Erythroblast (primary cell): ENCODE measurements at regions not wholly inside any gene's neighbourhood (a gene's known extent, or its start where the extent isn't known, plus 50 kb on each side); places are given as distances from the start of the nearest gene placed in this dataset.

Experiments
- GATA1 ChIP-seq: IDR thresholded peaks from 2 replicates; pipeline ENCODE4 v1.6.1; 2011; ENCODE audit warnings: low read depth, mild to moderate bottlenecking, control low read depth, low read length, moderate library complexity
- POLR2A ChIP-seq: IDR thresholded peaks from 2 replicates; pipeline ENCODE4 v1.6.1; 2011; ENCODE audit warnings: mild to moderate bottlenecking, low read length

GRCh38 chr4:81647388-81647787 lies 175.7 kb upstream of the RASGEF1B start:
- TF ChIP-seq POLR2A, result no peak
- no peak for TF ChIP-seq GATA1
